GM19455 (cell line): ENCODE measurements at regions not wholly inside any gene's neighbourhood (a gene's known extent, or its start where the extent isn't known, plus 50 kb on each side); places are given as distances from the start of the nearest gene placed in this dataset.

Experiments
- ATAC-seq: cut with Tn5 transposase; IDR thresholded peaks from one replicate; pipeline ENCODE4 v1.9.1; 2021; ENCODE audit not compliant: unreplicated experiment

DNA sequence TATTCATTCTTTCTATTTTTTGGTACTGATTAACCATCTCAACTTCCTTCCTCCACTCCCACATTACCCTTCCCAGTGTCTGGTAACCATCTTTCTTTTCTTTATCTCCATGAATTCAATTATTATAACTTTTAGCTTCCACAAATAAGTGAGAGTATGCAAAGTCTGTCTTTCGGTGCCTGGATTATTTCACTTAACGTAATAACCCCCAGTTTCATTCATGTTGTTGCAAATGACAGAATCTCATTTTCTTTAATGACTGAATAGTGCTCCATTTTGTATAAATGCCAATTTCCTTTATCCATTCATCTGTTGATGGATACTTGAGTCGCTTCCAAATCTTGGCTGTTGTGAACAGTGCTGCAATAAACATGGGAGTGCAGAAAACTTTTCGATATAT, 940.4 kb downstream of the GLUD2 start:
- ATAC-seq: no peak

DNA sequence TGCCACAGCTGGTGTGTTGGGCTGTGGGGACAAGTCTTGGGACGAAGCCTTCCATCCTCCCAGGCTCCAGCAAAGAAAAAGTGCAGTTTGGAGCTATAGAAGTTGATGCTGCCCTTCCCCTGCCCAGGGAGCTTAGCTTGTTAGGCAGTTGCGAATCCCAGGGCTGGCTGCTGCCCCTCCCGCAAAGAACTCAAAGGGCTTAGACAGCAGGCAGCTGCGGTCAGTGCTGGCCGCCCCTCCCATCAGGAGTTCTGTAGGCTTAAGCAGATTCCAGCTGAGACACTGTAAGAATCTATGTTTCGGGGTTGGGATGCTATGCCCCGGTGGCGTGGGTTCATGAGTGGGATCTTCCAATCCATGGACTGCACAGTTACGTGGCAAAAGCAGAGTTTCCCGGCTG, 956.7 kb downstream of the GLUD2 start:
- no peak for ATAC-seq

- ATAC-seq: no peak
Observed at GRCh38 chrX:122026665-122027064, 979.3 kb downstream of the GLUD2 start.

DNA sequence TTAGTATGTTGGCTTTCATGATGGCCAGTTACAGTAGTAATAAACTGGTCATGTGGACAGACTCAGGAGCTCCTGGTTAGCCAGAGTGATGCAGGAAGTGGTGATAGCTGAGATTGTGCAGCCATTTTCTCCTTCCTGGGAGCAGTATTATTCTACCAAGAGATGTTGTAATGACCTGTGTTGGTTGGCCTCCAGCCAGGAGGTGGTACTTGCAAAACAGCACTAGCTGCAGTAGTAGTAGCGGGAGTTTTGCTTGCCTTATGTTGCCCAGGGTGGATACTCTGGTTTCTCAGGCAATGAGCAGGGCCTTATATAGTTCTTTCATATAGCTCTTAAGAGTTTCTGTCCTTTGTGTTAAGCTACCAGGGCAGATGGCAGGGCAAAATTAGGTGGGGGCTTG, 998.8 kb downstream of the GLUD2 start:
- ATAC-seq: no peak

- ATAC-seq: no peak
Observed at GRCh38 chrX:122046815-122047214, 999.4 kb downstream of the GLUD2 start.

DNA sequence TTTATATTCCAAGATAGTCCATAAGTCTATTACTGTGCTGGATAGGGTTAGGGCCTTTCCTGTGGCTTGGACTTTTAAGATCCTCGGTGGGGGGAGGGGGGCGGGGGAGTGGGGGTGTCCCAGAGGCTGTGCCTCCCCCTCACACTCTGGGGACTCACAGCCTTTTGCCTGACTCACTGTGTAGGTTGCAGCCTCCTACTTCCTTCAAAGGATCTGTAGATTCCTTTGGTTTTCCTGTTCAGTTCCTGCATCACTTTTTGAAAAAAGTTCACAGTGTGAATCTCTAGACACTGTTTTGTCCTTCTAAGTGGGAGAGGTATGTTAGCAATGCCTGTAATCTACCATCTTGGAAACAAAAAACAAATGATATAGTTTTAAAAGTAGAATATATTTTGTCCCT, 999.9 kb downstream of the GLUD2 start:
- no peak for ATAC-seq

- no peak for ATAC-seq
Observed at GRCh38 chrX:122055460-122055859, 1008.0 kb downstream of the GLUD2 start.

- ATAC-seq: no peak
Observed at GRCh38 chrX:122055979-122056715, 1008.7 kb downstream of the GLUD2 start.

- ATAC-seq: no peak
Observed at GRCh38 chrX:122076241-122076640, 1028.8 kb downstream of the GLUD2 start.

GRCh38 chrX:122078079-122078478, 1030.7 kb downstream of the GLUD2 start:
- ATAC-seq: no peak

GRCh38 chrX:122087341-122087740, 1039.9 kb downstream of the GLUD2 start:
- ATAC-seq: no peak

DNA sequence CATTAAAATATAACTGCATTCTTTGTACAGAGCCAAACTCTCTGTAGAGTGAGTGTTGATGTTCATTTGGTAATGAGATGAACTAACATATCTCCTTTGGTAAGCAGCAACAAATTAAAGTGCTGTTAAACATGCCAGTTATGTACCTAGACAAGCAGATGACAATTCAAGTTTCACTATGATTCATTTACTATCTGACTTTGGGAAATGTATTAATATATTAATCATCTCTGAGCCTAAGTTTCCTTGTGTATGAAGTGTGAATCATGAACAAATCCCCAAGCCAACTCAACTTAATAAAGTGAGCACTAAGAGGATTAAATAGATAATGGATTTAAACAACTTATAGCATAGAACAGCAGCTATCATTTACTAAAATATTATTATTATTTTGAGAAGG, 1044.2 kb downstream of the GLUD2 start:
- ATAC-seq: no peak

DNA sequence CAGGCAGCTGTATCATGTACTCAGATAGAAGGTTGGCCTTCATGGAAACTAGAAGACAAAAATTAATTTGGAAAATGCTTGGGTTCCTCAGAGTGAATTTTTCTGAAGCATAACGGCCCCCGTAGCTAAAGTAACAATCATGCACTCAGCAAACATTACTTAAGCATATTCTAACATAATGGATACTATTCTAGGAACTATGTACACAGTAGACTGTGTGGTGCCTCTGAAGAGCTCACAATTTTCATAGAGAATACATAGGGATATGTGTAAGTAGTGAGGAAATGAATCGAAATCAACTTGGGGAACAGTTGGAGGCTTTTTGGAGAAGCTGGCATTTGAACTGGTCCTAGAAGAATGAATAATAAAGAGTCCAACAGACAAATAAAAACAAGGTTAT, 1045.0 kb downstream of the GLUD2 start:
- ATAC-seq: no peak

- no peak for ATAC-seq
Observed at GRCh38 chrX:122092978-122093377, 1045.6 kb downstream of the GLUD2 start.

GRCh38 chrX:122094611-122095010, 1047.2 kb downstream of the GLUD2 start:
- ATAC-seq: no peak

GRCh38 chrX:122113376-122113775, 1066.0 kb downstream of the GLUD2 start:
- ATAC-seq: no peak

DNA sequence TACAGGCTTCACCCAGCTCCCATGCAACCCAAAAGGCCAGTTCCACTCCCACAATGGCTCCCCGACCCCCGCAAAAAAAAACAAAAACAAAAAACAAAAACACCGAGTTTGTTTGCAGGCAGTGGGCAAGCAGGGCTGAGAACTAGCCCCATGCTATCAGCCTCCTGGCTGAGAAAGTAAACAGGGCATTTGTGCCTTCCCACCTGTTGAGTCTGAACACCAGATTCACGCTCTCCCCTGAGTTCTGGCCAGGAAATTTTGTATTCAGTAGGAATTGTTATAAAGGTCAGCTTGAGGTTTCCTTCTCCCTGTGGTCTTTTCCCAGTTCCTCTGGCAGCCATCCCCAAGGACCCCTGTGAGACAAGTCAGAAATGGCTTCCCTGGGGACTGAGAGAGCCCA, 1066.5 kb downstream of the GLUD2 start:
- no peak for ATAC-seq

GRCh38 chrX:122115604-122116003, 1068.2 kb downstream of the GLUD2 start:
- ATAC-seq: no peak

DNA sequence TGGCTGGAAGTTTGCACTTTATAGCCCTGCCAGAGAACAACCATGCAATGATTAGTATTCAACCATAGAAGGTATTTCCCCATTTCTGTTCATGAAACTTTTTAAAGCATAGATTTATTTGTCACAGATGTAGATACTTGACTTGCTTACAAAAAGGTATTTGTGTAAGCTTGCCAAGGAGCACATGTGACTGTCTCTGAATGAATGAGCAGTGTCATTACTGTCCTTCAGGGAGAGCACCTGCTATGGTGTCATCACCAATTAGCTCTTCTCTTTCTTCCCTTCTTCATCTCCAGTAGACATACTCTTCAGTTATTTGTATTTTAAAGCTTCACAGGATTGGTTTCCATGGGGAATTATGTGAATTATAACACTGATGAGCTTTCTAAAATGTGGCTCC, 1064.7 kb upstream of the GRIA3 start:
- ATAC-seq: no peak

DNA sequence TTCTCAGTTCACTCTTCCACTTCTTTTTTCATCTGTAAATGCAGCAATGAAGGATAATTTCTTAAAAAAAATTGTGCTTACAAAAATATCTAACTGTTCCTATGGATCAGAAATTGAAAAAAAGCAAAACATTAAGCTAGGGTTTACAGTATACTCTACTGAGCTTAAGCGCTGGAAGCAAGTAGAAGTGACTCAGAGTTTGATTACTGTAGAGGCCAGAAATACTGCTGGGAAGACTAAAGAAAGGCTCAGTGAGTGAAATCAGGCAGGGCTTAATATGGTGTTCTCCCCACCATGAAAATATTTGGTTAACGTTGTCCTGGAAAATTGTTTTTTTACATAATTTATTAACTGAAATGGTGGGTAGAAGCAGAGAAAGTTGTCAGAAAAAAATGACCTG, 1061.8 kb upstream of the GRIA3 start:
- no peak for ATAC-seq

- no peak for ATAC-seq
Observed at GRCh38 chrX:122133478-122133877, 1050.6 kb upstream of the GRIA3 start.

DNA sequence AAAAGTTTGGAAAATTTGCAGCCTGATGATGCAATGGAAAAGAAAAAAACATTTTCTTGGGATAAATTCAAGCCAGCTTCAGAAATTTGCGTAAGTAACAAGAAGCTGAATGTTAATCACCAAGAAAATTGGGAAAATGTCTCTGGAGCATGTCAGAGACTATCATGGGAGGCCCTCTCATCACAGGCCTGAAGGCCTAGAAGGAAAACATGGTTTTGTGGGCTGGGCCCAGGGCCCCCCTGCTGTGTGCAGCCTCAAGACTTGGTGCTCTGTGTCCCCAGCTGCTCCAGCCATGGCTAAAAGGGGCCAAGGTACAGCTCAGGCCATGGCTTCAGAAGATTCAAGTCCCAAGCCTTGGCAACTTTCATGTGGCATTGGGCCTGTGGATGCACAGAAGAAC, 1049.8 kb upstream of the GRIA3 start:
- no peak for ATAC-seq

DNA sequence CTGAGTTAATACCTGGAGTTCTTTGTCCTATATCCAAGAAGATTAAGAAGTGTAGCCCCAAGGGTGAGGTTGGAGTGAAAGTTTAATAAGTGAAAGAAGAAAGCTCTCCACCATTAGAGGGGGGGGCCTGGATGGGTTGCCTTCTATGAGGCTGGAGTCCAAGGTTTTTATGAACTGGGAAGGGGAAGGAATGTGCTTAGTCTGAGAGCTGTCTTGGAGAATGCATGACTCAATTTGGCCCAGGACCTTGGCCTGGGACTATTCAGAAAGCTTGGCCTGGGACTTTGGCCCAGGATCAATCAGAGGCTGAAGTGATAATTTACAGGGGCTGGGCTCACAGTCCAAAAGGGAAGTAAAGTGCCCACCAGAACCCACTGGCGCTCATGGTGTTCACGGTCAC, 1049.0 kb upstream of the GRIA3 start:
- ATAC-seq: no peak
